Neural cell (in vitro differentiated cells): ENCODE measurements at regions not wholly inside any gene's neighbourhood (a gene's known extent, or its start where the extent isn't known, plus 50 kb on each side); places are given as distances from the start of the nearest gene placed in this dataset.

Experiments used
- H2AFZ ChIP-seq: fragments of 200-600, 300-800 bp; sonication (generic), shearing (Covaris generic); 2 replicates; pipeline ENCODE4 v1.6.0; 2014; ENCODE audit warnings: low read depth, mild to moderate bottlenecking, antibody characterized with exemption, low read length, moderate library complexity
- H3F3A ChIP-seq: fragments of 200-600 bp; shearing (Covaris generic); 2 replicates; pipeline ENCODE4 v1.6.1; 2016; ENCODE audit warnings: mild to moderate bottlenecking, moderate library complexity, mixed read lengths, antibody characterized with exemption, low read length; ENCODE audit not compliant: insufficient read depth, poor library complexity, severe bottlenecking
- H3K27ac ChIP-seq: fragments of 200-600, 300-800 bp; sonication (generic), shearing (Covaris generic); 2 replicates; pipeline ENCODE4 v1.5.1; 2014; ENCODE audit warnings: mild to moderate bottlenecking, low read length, moderate library complexity
- H3K27me3 ChIP-seq: fragments of 300-800, 200-600 bp; sonication (generic), shearing (Covaris generic); 2 replicates; pipeline ENCODE4 v1.6.0; 2014; ENCODE audit warnings: mild to moderate bottlenecking, low read depth, low read length, moderate library complexity; ENCODE audit not compliant: insufficient read depth
- H3K36me3 ChIP-seq: fragments of 300-800, 200-600 bp; sonication (generic), shearing (Covaris generic); 2 replicates; pipeline ENCODE4 v1.5.1; 2014; ENCODE audit warnings: mild to moderate bottlenecking, antibody characterized with exemption, low read length, moderate library complexity; ENCODE audit not compliant: insufficient read depth
- H3K4me2 ChIP-seq: fragments of 300-800, 200-600 bp; sonication (generic), shearing (Covaris generic); 2 replicates; pipeline ENCODE4 v1.6.0; 2014; ENCODE audit warnings: mild to moderate bottlenecking, low read length
- H3K4me3 ChIP-seq: fragments of 300-800, 200-600 bp; sonication (generic), shearing (Covaris generic); 2 replicates; pipeline ENCODE4 v1.5.1; 2014; ENCODE audit warnings: mild to moderate bottlenecking, low read length, moderate library complexity
- H3K79me2 ChIP-seq: fragments of 200-600 bp; shearing (Covaris generic); replicated peaks from 2 replicates; pipeline ENCODE4 v1.6.0; 2014; ENCODE audit warnings: mild to moderate bottlenecking, low read length, moderate library complexity; ENCODE audit not compliant: insufficient read depth
- H3K9ac ChIP-seq: fragments of 300-800, 200-600 bp; sonication (generic), shearing (Covaris generic); 2 replicates; pipeline ENCODE4 v1.6.1; 2016; ENCODE audit warnings: mild to moderate bottlenecking, low read length, mixed read lengths
- H3K9me2 ChIP-seq: fragments of 200-600 bp; shearing (Covaris generic); 2 replicates; pipeline ENCODE4 v1.6.1; 2016; ENCODE audit warnings: mild to moderate bottlenecking, low read length, mixed read lengths; ENCODE audit not compliant: insufficient read depth
- H3K9me3 ChIP-seq: fragments of 200-600, 300-800 bp; sonication (generic), shearing (Covaris generic); 2 replicates; pipeline ENCODE4 v1.6.1; 2016; ENCODE audit warnings: mild to moderate bottlenecking, mixed run types, low read length, moderate library complexity, mixed read lengths
- H4K20me1 ChIP-seq: fragments of 200-600 bp; shearing (Covaris generic); 2 replicates; pipeline ENCODE4 v1.6.1; 2016; ENCODE audit warnings: mild to moderate bottlenecking, mixed run types; ENCODE audit not compliant: insufficient read depth
- CTCF ChIP-seq: fragments of 450-650 bp; IDR thresholded peaks from 2 replicates; pipeline ENCODE4 v1.5.1; 2014; ENCODE audit warnings: antibody characterized with exemption, mild to moderate bottlenecking, moderate library complexity; ENCODE audit not compliant: poor library complexity, severe bottlenecking
- EP300 ChIP-seq: fragments of 450-650 bp; conservative IDR thresholded peaks from 2 replicates; pipeline ENCODE4 v1.6.1; 2014; ENCODE audit warnings: antibody characterized with exemption, mild to moderate bottlenecking, moderate library complexity; ENCODE audit not compliant: poor library complexity, severe bottlenecking
- EZH2 ChIP-seq: fragments of 200-600, 300-800 bp; shearing (Covaris generic), sonication (generic); IDR thresholded peaks from 2 replicates; pipeline ENCODE4 v1.6.1; 2014; ENCODE audit warnings: antibody characterized with exemption, low read length, borderline replicate concordance, mild to moderate bottlenecking; ENCODE audit not compliant: insufficient read depth, poor library complexity, severe bottlenecking
- MXI1 ChIP-seq: fragments of 450-650 bp; conservative IDR thresholded peaks from 2 replicates; pipeline ENCODE4 v1.6.1; 2014; ENCODE audit warnings: antibody characterized with exemption, mild to moderate bottlenecking; ENCODE audit not compliant: poor library complexity, severe bottlenecking
- POLR2AphosphoS5 ChIP-seq: IDR thresholded peaks from 2 replicates; pipeline ENCODE4 v1.6.1; 2012
- RAD21 ChIP-seq: fragments of 450-650 bp; conservative IDR thresholded peaks from 2 replicates; pipeline ENCODE4 v1.6.1; 2014; ENCODE audit warnings: antibody characterized with exemption, mild to moderate bottlenecking, moderate library complexity
- REST ChIP-seq: IDR thresholded peaks from 2 replicates; pipeline ENCODE4 v1.6.1; 2012; ENCODE audit warnings: borderline replicate concordance
- SMC3 ChIP-seq: fragments of 450-650 bp; conservative IDR thresholded peaks from 2 replicates; pipeline ENCODE4 v1.6.1; 2014; ENCODE audit warnings: antibody characterized with exemption, mild to moderate bottlenecking, moderate library complexity; ENCODE audit not compliant: poor library complexity
- TAF1 ChIP-seq: IDR thresholded peaks from 2 replicates; pipeline ENCODE4 v1.6.1; 2012; ENCODE audit warnings: low read depth

- no peaks in the 10 kb centered on the region for H3K9me3 ChIP-seq
- no peaks in the 10 kb centered on the region for H3K27me3 ChIP-seq
- H2AFZ ChIP-seq, result no peak overlapping the region
- no peaks in the 10 kb centered on the region for H3K36me3 ChIP-seq
- TF ChIP-seq TAF1 (no peak), REST (no peak), EP300 (no peak), POLR2AphosphoS5 (no peak), EZH2 (no peak), CTCF (no peak), SMC3 (no peak), MXI1 (no peak), RAD21 (no peak)
- H3K9me2 ChIP-seq, result no peaks in the 10 kb centered on the region
- H3F3A ChIP-seq, result no peaks in the 10 kb centered on the region
- no peaks in the 10 kb centered on the region for H3K79me2 ChIP-seq
- no peaks in the 10 kb centered on the region for H4K20me1 ChIP-seq
- no peak overlapping the region for H3K9ac ChIP-seq
- H3K4me3 ChIP-seq, result no peak overlapping the region
- no peak overlapping the region for H3K27ac ChIP-seq
- H3K4me2 ChIP-seq, result no peak overlapping the region
Measured at GRCh38 chr6:6771224-6771945, 182.9 kb downstream of the LY86 start.

- Histone ChIP-seq H3K9me2 (no peaks in the 10 kb centered on the region), H2AFZ (no peak overlapping the region), H3K79me2 (no peaks in the 10 kb centered on the region), H3K9me3 (no peaks in the 10 kb centered on the region), H3K4me2 (no peak overlapping the region), H4K20me1 (no peaks in the 10 kb centered on the region), H3K36me3 (no peaks in the 10 kb centered on the region), H3K4me3 (no peak overlapping the region), H3F3A (no peaks in the 10 kb centered on the region), H3K9ac (no peak overlapping the region), H3K27ac (no peak overlapping the region), H3K27me3 (no peaks in the 10 kb centered on the region)
- TF ChIP-seq MXI1 (no peak), RAD21 (no peak), CTCF (no peak), SMC3 (no peak), EZH2 (no peak), TAF1 (no peak), EP300 (no peak), REST (no peak), POLR2AphosphoS5 (no peak)
Measured at GRCh38 chr6:6771964-6772363, 183.4 kb downstream of the LY86 start.
